Panc1 (cell line): ENCODE measurements at regions not wholly inside any gene's neighbourhood (a gene's known extent, or its start where the extent isn't known, plus 50 kb on each side); places are given as distances from the start of the nearest gene placed in this dataset.

ENCODE experiments used
- POLR2AphosphoS5 ChIP-seq: IDR thresholded peaks from 2 replicates; pipeline ENCODE4 v1.6.1; 2012; ENCODE audit warnings: mild to moderate bottlenecking, low read depth, low read length, moderate library complexity
- TF ChIP-seq, protein P1 (sequence below): fragments of 450-650 bp; IDR thresholded peaks from 2 replicates; pipeline ENCODE4 v1.5.1; 2017; ENCODE audit warnings: mild to moderate bottlenecking

- TF ChIP-seq POLR2AphosphoS5 = no peak
- TF ChIP-seq, protein P1, sequence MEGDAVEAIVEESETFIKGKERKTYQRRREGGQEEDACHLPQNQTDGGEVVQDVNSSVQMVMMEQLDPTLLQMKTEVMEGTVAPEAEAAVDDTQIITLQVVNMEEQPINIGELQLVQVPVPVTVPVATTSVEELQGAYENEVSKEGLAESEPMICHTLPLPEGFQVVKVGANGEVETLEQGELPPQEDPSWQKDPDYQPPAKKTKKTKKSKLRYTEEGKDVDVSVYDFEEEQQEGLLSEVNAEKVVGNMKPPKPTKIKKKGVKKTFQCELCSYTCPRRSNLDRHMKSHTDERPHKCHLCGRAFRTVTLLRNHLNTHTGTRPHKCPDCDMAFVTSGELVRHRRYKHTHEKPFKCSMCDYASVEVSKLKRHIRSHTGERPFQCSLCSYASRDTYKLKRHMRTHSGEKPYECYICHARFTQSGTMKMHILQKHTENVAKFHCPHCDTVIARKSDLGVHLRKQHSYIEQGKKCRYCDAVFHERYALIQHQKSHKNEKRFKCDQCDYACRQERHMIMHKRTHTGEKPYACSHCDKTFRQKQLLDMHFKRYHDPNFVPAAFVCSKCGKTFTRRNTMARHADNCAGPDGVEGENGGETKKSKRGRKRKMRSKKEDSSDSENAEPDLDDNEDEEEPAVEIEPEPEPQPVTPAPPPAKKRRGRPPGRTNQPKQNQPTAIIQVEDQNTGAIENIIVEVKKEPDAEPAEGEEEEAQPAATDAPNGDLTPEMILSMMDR = no peak
Measured at GRCh38 chr4:71266090-71266794, 72.6 kb upstream of the SLC4A4 start.
